ENCODE measurements at regions not wholly inside any gene's neighbourhood (a gene's known extent, or its start where the extent isn't known, plus 50 kb on each side); places are given as distances from the start of the nearest gene placed in this dataset.
"Not testable (repeated sequence)": the region's sequence is repeated elsewhere in the genome, so short reads cannot be mapped to it uniquely, and the experiment has no call there.

DNA sequence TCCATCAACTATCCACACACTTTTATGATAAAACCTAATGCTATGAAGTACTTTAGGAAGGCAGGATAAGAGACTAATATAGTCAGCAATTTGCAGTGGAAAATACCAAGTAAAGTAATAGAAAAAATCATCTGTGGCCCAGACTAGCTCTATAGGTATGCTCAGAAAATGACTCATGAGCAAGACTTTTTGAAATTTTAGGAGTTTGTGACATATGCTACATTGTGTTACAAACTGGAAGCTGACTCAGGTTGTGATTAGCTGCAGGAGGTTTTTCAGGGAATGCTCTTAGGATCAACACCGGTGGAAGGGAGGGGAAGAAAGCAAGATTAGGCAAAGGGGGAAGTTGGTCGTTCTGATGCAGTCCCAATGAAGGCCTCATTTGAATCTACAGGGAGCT lies 56.1 kb downstream of the FEZF1 start:
- CTCF ChIA-PET = no interaction called here
- POLR2A ChIA-PET = no interaction called here

DNA sequence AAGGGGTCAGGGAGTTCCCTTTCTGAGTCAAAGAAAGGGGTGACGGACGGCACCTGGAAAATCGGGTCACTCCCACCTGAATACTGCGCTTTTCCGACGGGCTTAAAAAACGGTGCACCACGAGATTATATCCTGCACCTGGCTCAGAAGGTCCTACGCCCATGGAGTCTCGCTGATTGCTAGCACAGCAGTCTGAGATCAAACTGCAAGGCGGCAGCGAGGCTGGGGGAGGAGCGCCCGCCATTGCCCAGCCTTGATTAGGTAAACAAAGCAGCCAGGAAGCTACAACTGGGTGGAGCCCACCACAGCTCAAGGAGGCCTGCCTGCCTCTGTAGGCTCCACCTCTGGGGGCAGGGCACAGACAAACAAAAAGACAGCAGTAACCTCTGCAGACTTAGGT lies 65.8 kb downstream of the FEZF1 start:
- CTCF ChIA-PET, POLR2A ChIA-PET: not testable (repeated sequence)

GRCh38 chr7:122238297-122238696 lies 66.3 kb downstream of the FEZF1 start:
- CTCF ChIA-PET, POLR2A ChIA-PET: not testable (repeated sequence)

DNA sequence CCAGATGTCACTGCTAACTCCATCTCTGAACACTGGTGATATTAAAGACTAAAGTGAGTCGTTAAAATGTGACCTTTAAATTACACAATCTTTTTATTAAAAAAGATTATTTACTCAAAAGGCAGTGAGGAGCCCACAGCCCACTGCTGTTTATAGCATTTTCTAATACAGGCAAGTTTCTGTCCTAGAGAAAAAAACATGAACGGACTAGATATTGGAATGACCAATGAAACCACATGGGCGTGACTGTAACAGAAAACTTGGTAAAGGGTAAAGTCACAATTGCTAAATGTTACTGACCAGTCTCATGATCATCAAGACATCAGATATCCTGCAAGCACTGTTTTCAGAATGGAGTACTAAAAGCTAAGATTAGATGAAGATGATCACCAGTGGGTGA lies 78.7 kb downstream of the FEZF1 start:
- ChIA-PET POLR2A (no interaction called here), CTCF (no interaction called here)

- POLR2A ChIA-PET = no interaction called here
These were observed 75.3 kb upstream of the AASS start for GRCh38 chr7:122219253-122219865.

GRCh38 chr7:122217125-122217524 lies 73.1 kb upstream of the AASS start:
- POLR2A ChIA-PET = no interaction called here

More at GRCh38 chr7:122219253-122219865, 75.3 kb upstream of the AASS start:
- CTCF ChIA-PET = no interaction called here

GRCh38 chr7:122212754-122213153 lies 68.7 kb upstream of the AASS start:
- ChIA-PET CTCF (no interaction called here), POLR2A (no interaction called here)

More at GRCh38 chr7:122217125-122217524, 73.1 kb upstream of the AASS start:
- CTCF ChIA-PET = interaction anchor here (1.5 kb wide), 1 partner anchor 11 kb away, joined by 3 read pairs; no protein-coding TSS in a partner anchor

DNA sequence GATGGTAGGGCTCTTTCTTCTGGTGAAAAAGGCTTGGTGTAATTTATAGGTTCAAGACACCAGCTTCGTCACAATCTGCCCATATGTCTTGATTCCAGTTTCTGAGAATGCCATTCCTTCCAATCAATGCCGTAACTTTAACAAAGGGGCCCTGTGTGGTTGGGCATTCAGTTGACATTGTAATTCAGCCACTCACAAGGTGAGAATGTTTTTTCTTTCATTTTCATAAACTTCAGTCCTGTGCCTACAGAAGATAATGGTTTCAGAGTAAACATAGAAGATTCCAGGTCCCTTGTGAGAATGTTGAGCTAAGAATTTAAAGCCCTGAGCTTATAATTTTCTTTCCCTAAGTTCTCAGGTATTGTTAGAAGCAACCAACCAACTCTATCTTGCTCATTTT lies 67.3 kb upstream of the AASS start:
- POLR2A ChIA-PET = no interaction called here
- CTCF ChIA-PET = no interaction called here

- POLR2A ChIA-PET = no interaction called here
- CTCF ChIA-PET = no interaction called here
These were observed 62.9 kb upstream of the AASS start for GRCh38 chr7:122206985-122207384.

- CTCF ChIA-PET = no interaction called here
- POLR2A ChIA-PET = no interaction called here
These were observed 59.8 kb upstream of the AASS start for GRCh38 chr7:122203814-122204213.

DNA sequence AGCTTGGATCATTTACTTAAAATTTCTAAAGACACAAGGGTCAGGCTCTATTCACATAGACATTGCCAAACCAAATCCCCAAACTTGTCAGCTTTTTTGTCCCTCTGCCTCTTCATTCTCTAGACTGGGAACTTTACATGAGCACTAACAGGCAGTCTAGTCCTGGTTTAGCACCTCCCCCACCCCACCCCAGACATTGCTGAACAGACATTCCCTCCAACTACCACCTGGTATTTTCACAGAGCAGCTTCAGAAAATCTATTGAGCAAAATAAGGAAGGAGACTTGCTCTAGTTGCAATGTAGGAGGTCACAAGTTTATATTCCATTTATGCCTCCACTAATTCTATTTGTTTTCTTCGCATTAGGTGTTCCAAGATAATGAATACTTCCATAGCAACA lies 56.8 kb upstream of the AASS start:
- ChIA-PET POLR2A (no interaction called here), CTCF (no interaction called here)

GRCh38 chr7:122199171-122199570 lies 55.1 kb upstream of the AASS start:
- POLR2A ChIA-PET = no interaction called here
- CTCF ChIA-PET = no interaction called here

- CTCF ChIA-PET = no interaction called here
- POLR2A ChIA-PET = no interaction called here
These were observed 54.5 kb upstream of the AASS start for GRCh38 chr7:122198581-122198980.

Measured in activated CD8-positive, alpha-beta memory T cell treated with anti-CD3 and anti-CD28 coated beads for 36 hours (primary cell).